ENCODE measurements at regions not wholly inside any gene's neighbourhood (a gene's known extent, or its start where the extent isn't known, plus 50 kb on each side); places are given as distances from the start of the nearest gene placed in this dataset.
"Not testable (repeated sequence)": the region's sequence is repeated elsewhere in the genome, so short reads cannot be mapped to it uniquely, and the experiment has no call there.

DNA sequence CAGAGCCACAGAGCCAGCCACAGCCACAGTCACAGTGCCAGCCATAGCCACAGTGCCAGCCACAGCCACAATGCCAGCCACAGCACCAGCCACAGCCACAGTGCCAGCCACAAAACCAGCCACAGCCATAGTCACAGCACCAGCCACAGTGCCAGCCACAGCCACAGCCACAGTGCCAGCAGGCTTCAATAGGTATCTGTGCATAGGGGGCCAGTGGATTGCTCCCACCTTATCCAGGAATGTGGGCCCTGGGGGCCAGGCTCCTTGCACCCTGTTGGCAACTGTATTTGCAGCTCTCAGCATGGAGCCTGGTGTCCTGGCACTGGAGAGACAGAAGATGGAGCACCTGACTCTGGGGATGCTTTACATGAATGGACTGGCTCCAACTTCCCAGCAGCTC is 111.7 kb upstream of the IRX2 start:
- DNase-seq (no peak), ATAC-seq (ENCODE audit: low FRiP score in 2 of 2) (no peak)
- Histone ChIP-seq H3K27ac (no peak overlapping the region), H3K4me1 (no peaks in the 10 kb centered on the region), H3K36me3 (no peaks in the 10 kb centered on the region), H3K4me3 (no peak overlapping the region), H3K9me3 (peaks cover 0 to 8% (median 0%) of the 10 kb centered on the region in 4 donors), H3K27me3 (no peaks in the 10 kb centered on the region)
- TF ChIP-seq POLR2AphosphoS5 (IDR thresholded peaks at IDR 0.05) = no peak
- TF ChIP-seq, protein P1, sequence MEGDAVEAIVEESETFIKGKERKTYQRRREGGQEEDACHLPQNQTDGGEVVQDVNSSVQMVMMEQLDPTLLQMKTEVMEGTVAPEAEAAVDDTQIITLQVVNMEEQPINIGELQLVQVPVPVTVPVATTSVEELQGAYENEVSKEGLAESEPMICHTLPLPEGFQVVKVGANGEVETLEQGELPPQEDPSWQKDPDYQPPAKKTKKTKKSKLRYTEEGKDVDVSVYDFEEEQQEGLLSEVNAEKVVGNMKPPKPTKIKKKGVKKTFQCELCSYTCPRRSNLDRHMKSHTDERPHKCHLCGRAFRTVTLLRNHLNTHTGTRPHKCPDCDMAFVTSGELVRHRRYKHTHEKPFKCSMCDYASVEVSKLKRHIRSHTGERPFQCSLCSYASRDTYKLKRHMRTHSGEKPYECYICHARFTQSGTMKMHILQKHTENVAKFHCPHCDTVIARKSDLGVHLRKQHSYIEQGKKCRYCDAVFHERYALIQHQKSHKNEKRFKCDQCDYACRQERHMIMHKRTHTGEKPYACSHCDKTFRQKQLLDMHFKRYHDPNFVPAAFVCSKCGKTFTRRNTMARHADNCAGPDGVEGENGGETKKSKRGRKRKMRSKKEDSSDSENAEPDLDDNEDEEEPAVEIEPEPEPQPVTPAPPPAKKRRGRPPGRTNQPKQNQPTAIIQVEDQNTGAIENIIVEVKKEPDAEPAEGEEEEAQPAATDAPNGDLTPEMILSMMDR (IDR thresholded peaks at IDR 0.05) = no peak
- no peak for TF ChIP-seq POLR2A (IDR thresholded peaks at IDR 0.05)
- no peak for TF ChIP-seq EP300 (IDR thresholded peaks at IDR 0.05)

DNA sequence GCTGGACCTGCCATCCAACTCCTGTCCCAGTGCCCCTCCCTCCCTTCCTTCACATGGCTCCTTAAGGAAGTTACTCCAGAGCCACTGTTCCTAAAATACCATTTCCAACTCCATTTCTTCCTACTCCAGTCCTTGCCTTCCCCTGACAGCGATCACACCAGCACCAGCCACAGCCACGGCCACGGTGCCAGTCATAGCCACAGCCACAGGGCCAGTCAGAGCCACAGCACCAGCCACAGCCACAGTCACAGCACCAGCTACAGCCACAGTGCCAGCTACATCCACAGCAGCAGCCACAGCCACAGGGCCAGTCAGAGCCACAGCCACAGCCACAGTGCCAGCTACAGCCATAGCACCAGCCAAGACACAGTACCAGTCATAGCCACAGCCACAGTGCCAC is 110.7 kb upstream of the IRX2 start:
- not testable (repeated sequence) for H3K36me3 ChIP-seq; H3K27me3 ChIP-seq; H3K27ac ChIP-seq; H3K4me1 ChIP-seq; H3K9me3 ChIP-seq; H3K4me3 ChIP-seq; ATAC-seq (ENCODE audit: low FRiP score in 2 of 2)
- peak in 1 of 2 donors; percentile 29 for DNase-seq
- 80 to 94% methylated on average over 3 of the region's 3 CpGs for WGBS, 2 donors

DNA sequence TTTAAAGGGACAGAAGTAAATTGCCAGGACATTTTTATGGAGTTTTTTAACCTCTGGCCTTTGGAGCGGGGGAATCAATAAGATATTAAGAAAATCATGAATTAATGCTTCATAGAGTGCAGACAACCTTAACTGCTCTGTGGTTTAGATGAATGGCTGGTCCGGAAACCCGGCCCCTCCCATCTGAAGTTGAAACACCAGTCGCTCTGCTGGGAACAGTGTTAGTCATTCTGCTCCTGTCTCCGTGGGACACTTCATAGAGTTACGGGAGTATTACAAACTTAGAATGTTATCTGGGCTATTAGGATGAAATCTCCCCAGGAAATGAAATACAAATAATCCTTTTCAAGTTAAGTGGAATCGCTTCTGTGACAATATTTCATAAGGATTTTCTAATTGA is 110.1 kb upstream of the IRX2 start:
- ATAC-seq (ENCODE audit: low FRiP score in 2 of 2) (no peak), DNase-seq (peak in 1 of 2 donors; percentile 31)
- TF ChIP-seq, protein P1 (IDR thresholded peaks at IDR 0.05) = no peak
- TF ChIP-seq POLR2AphosphoS5 (IDR thresholded peaks at IDR 0.05) (no peak), EP300 (IDR thresholded peaks at IDR 0.05) (no peak), POLR2A (IDR thresholded peaks at IDR 0.05) (no peak)
- H3K9me3 ChIP-seq = peaks cover 0 to 8% (median 0%) of the 10 kb centered on the region in 4 donors
- no peak overlapping the region for H3K4me3 ChIP-seq
- WGBS, 2 donors = 52 to 57% methylated on average over 7 of the region's 7 CpGs
- no peak overlapping the region for H3K27ac ChIP-seq
- no peaks in the 10 kb centered on the region for H3K27me3 ChIP-seq
- H3K4me1 ChIP-seq = no peaks in the 10 kb centered on the region
- H3K36me3 ChIP-seq = no peaks in the 10 kb centered on the region

DNA sequence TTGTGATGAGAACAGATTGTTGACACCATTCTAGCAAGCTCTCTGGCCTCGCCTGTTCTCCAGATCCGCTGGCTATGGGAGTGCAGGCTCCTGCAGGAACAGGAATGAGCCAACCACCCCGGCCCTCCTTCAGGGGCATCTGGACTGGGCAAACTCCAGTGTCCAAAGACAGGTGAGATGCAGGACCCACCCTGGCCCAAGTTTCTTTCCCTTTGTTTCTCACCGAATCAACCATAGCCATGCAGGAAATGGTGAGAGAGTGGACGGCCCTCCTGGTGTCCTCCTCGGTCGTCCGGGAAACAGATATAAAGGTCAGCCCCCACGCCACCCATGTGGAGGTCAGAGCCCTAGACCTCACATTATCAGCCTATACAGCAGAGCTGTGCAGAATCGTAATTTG is 108.6 kb upstream of the IRX2 start:
- Histone ChIP-seq H3K9me3 (peaks cover 0 to 8% (median 0%) of the 10 kb centered on the region in 4 donors), H3K27me3 (no peaks in the 10 kb centered on the region), H3K4me3 (no peak overlapping the region), H3K36me3 (no peaks in the 10 kb centered on the region), H3K4me1 (no peaks in the 10 kb centered on the region), H3K27ac (no peak overlapping the region)
- DNase-seq (no peak), ATAC-seq (ENCODE audit: low FRiP score in 2 of 2) (no peak)
- TF ChIP-seq POLR2A (IDR thresholded peaks at IDR 0.05) (no peak), POLR2AphosphoS5 (IDR thresholded peaks at IDR 0.05) (no peak), EP300 (IDR thresholded peaks at IDR 0.05) (no peak)
- TF ChIP-seq, protein P1 (IDR thresholded peaks at IDR 0.05) = no peak
- 52 to 62% methylated on average over 9 to 10 of the region's 10 CpGs for WGBS, 2 donors

DNA sequence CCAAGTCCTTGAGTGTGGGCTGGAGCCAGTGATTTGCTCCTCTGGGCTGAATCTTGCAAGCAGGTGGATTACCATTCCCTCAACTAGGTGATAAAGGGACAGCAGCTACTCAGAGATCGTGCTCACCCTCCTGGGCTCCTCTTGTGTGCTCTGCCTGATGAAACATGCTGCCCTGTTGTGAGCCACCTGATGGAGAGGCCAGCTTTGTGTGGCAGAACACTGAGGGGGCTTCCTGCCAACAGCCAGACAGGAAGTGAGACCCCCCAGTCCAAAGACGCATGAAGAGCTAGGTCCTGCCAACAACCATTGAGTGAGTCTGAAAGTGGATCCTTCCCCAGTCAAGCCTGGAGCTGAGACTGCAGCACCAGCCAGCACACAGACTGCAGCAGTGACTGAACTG is 106.4 kb upstream of the IRX2 start:
- WGBS, 2 donors = 37 to 63% methylated on average over 2 of the region's 2 CpGs
- no peak overlapping the region for H3K27ac ChIP-seq
- no peaks in the 10 kb centered on the region for H3K4me1 ChIP-seq
- H3K9me3 ChIP-seq = no peaks in the 10 kb centered on the region
- no peaks in the 10 kb centered on the region for H3K36me3 ChIP-seq
- TF ChIP-seq, protein P1 (IDR thresholded peaks at IDR 0.05) = no peak
- no peak for TF ChIP-seq POLR2AphosphoS5 (IDR thresholded peaks at IDR 0.05)
- H3K27me3 ChIP-seq = no peaks in the 10 kb centered on the region
- H3K4me3 ChIP-seq = no peak overlapping the region
- peak in 1 of 2 donors; percentile 40 for ATAC-seq (ENCODE audit: low FRiP score in 2 of 2)
- no peak for DNase-seq
